ENCODE measurements at regions not wholly inside any gene's neighbourhood (a gene's known extent, or its start where the extent isn't known, plus 50 kb on each side); places are given as distances from the start of the nearest gene placed in this dataset.

- no peak for TF ChIP-seq CEBPB (IDR thresholded peaks at IDR 0.05)
- TF ChIP-seq ZBTB7A (IDR thresholded peaks at IDR 0.05; ENCODE audit: low read depth) = no peak
- no peak for TF ChIP-seq TCF12 (IDR thresholded peaks at IDR 0.05; ENCODE audit: low read depth)
- no peak for TF ChIP-seq TEAD4 (IDR thresholded peaks at IDR 0.05)
- TF ChIP-seq FOXM1 (IDR thresholded peaks at IDR 0.05; ENCODE audit: borderline replicate concordance, low read depth) = no peak
- TF ChIP-seq TAF1 (IDR thresholded peaks at IDR 0.05; ENCODE audit: low read depth) = no peak
- TF ChIP-seq USF1 (IDR thresholded peaks at IDR 0.05) = no peak
- no peak for TF ChIP-seq EGR1 (IDR thresholded peaks at IDR 0.05)
- TF ChIP-seq CREB1 (IDR thresholded peaks at IDR 0.05; ENCODE audit: low read depth) = no peak
- no peak for TF ChIP-seq MAX (IDR thresholded peaks at IDR 0.05)
- no peak for TF ChIP-seq YY1 (IDR thresholded peaks at IDR 0.05; ENCODE audit: low read depth)
- TF ChIP-seq NFIC (IDR thresholded peaks at IDR 0.05) = no peak
- TF ChIP-seq, protein P1, sequence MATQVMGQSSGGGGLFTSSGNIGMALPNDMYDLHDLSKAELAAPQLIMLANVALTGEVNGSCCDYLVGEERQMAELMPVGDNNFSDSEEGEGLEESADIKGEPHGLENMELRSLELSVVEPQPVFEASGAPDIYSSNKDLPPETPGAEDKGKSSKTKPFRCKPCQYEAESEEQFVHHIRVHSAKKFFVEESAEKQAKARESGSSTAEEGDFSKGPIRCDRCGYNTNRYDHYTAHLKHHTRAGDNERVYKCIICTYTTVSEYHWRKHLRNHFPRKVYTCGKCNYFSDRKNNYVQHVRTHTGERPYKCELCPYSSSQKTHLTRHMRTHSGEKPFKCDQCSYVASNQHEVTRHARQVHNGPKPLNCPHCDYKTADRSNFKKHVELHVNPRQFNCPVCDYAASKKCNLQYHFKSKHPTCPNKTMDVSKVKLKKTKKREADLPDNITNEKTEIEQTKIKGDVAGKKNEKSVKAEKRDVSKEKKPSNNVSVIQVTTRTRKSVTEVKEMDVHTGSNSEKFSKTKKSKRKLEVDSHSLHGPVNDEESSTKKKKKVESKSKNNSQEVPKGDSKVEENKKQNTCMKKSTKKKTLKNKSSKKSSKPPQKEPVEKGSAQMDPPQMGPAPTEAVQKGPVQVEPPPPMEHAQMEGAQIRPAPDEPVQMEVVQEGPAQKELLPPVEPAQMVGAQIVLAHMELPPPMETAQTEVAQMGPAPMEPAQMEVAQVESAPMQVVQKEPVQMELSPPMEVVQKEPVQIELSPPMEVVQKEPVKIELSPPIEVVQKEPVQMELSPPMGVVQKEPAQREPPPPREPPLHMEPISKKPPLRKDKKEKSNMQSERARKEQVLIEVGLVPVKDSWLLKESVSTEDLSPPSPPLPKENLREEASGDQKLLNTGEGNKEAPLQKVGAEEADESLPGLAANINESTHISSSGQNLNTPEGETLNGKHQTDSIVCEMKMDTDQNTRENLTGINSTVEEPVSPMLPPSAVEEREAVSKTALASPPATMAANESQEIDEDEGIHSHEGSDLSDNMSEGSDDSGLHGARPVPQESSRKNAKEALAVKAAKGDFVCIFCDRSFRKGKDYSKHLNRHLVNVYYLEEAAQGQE (IDR thresholded peaks at IDR 0.05; ENCODE audit: low read depth) = no peak
- TF ChIP-seq RAD21 (IDR thresholded peaks at IDR 0.05; ENCODE audit: low read depth) = no peak
Observed at GRCh38 chr12:105858981-105859710, 279.6 kb downstream of the NUAK1 start.

DNA sequence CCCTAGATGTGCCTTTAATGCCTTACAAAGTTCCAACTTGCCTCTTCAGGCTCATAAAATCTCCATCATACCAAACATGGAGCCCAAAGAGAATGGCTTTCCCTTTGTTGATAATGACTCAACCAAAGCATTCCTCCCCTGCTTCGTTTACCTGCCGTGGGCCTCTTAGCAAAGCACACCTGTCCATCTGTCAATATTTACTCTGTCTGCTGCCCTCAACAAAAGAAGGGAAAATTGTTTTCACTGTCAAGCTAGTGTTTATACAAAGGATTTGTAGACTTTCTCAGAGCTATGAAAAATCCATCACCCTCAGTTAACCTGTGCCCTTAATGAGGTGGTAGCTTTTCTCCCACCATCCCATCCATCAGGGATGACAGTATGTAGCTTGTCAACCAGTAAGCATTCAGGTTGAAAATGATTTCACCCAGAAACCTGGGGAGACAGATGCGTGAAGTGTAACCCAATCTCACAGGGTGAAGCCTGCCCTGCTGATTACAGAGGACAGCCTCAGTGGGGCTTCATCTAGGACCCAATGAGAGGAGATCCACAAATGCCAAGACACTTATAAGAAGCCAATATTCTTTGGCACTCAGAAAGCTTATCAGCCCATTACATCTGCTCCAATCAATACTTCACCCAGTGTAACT lies 278.1 kb downstream of the NUAK1 start:
- no peak for TF ChIP-seq EGR1 (IDR thresholded peaks at IDR 0.05)
- TF ChIP-seq ZBTB7A (IDR thresholded peaks at IDR 0.05; ENCODE audit: low read depth) = no peak

DNA sequence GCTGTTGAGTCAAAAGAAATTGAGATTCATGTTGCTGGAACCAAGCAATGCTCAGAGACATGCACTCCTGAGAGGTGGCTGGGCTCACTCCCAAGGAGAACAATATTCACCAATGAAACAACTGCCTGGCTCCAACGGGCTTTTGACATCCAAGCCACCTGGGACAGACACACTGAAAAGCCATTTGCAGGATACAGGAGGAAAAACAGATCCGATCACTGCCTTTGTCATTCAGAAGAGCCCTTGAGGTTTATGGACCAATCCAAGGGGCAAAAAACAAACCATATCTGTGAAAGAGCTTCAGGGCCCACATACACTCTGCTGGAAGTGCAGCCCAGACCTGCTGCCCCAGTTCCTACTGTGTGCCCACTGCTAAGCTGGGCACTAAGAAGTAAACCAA lies 277.5 kb downstream of the NUAK1 start:
- TF ChIP-seq MAX (IDR thresholded peaks at IDR 0.05) = no peak
- no peak for TF ChIP-seq CREB1 (IDR thresholded peaks at IDR 0.05; ENCODE audit: low read depth)
- no peak for TF ChIP-seq EP300 (IDR thresholded peaks at IDR 0.05; ENCODE audit: borderline replicate concordance)

GRCh38 chr12:105862163-105862821 lies 276.5 kb downstream of the NUAK1 start:
- TF ChIP-seq MAX (IDR thresholded peaks at IDR 0.05) (no peak), CEBPB (IDR thresholded peaks at IDR 0.05) (no peak), TEAD4 (IDR thresholded peaks at IDR 0.05) (no peak), EP300 (IDR thresholded peaks at IDR 0.05; ENCODE audit: borderline replicate concordance) (no peak)
- TF ChIP-seq, protein P1 (IDR thresholded peaks at IDR 0.05; ENCODE audit: low read depth) = no peak

DNA sequence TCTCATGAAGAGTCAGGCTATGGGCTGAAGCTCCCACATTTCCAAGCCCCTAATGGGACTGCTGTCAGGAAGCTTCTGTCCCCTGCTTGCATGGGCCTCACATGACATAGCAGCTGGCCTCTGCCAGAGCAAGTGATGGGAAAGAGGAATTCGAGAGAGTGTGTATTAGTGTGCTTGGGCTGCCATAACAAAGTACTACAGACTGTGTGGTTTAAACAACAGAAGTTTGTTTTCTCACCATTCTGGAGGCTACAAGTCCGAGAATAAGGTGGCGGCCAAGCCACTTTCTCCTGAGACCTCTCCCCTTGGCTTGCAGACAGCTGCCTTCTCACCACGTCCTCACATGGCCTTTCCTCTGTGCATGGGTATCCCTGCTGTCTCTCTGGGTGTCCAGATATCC lies 274.4 kb downstream of the NUAK1 start:
- TF ChIP-seq TCF12 (IDR thresholded peaks at IDR 0.05; ENCODE audit: low read depth) (no peak), TAF1 (IDR thresholded peaks at IDR 0.05; ENCODE audit: low read depth) (no peak), RAD21 (IDR thresholded peaks at IDR 0.05; ENCODE audit: low read depth) (no peak), FOXM1 (IDR thresholded peaks at IDR 0.05; ENCODE audit: borderline replicate concordance, low read depth) (no peak), TEAD4 (IDR thresholded peaks at IDR 0.05) (no peak), YY1 (IDR thresholded peaks at IDR 0.05; ENCODE audit: low read depth) (no peak), EP300 (IDR thresholded peaks at IDR 0.05; ENCODE audit: borderline replicate concordance) (no peak), ZBTB7A (IDR thresholded peaks at IDR 0.05; ENCODE audit: low read depth) (no peak), CREB1 (IDR thresholded peaks at IDR 0.05; ENCODE audit: low read depth) (no peak), MAX (IDR thresholded peaks at IDR 0.05) (no peak), NFIC (IDR thresholded peaks at IDR 0.05) (no peak)
- TF ChIP-seq, protein P1 (IDR thresholded peaks at IDR 0.05; ENCODE audit: low read depth) = no peak
